K562 (cell line): ENCODE measurements at regions not wholly inside any gene's neighbourhood (a gene's known extent, or its start where the extent isn't known, plus 50 kb on each side); places are given as distances from the start of the nearest gene placed in this dataset.

Experiments
- ATAC-seq: fragments of 200-7000 bp; cut with Tn5 transposase; 3 replicates; pipeline ENCODE4 v1.9.1; 2020; ENCODE audit warnings: moderate library complexity
- BruUV-seq: library from RNA; stranded (reverse); fragments of 400-500 nt; replicated peaks from 2 replicates; lab custom pipeline; 2021; lab: Mats Ljungman, UMichigan
- CTCF ChIA-PET: fragments of 300-600 bp; formaldehyde crosslinking; extraction: SDS; loops from one replicate; lab custom pipeline; 2021; ENCODE audit warnings: low intra/inter-chr PET ratio; lab: Yijun Ruan, JAX
- POLR2A ChIA-PET: fragments of 300-600, 350-650 bp; sonication (Branson Sonifier 250); formaldehyde crosslinking; extraction: SDS; loops from one replicate; lab custom pipeline; 2021; ENCODE audit warnings: antibody characterized with exemption, inconsistent platforms; lab: Yijun Ruan, JAX
- DNase-seq, 4 experiments: peaks; one replicate each; pipeline versions ENCODE4 v3.0.0 to v3.0.0-alpha.2; 2011 to 2018; ENCODE audit warnings: low spot score in 3 of 4, mixed read lengths in 3 of 4; ENCODE audit errors: extremely low read depth in 1 of 4
- FAIRE-seq: peaks from 2 replicates; lab custom pipeline; 2011; peaks lifted over from hg19 to GRCh38; lab: Jason Lieb, UNC
- H2AFZ ChIP-seq: 2 replicates; pipeline ENCODE4 v1.6.0; 2011; ENCODE audit warnings: low read depth, low read length, control low read depth, inconsistent platforms
- H3K27ac ChIP-seq: fragments of 200-600 bp; 3 replicates; pipeline ENCODE4 v1.8.0; 2011; ENCODE audit warnings: low read depth, mild to moderate bottlenecking, control low read depth, inconsistent platforms, low read length, moderate library complexity, mixed read lengths; ENCODE audit errors: extremely low read depth
- H3K27me3 ChIP-seq, 2 experiments: fragments of 300-600 bp in 1 of 2; 2 replicates in 1 of 2; 3 replicates in 1 of 2; pipeline versions ENCODE4 v1.6.0 to v1.8.0; 2011; ENCODE audit warnings: inconsistent platforms in 2 of 2, low read length in 2 of 2, mild to moderate bottlenecking in 1 of 2, mixed read lengths in 1 of 2, moderate library complexity in 1 of 2; ENCODE audit not compliant: control insufficient read depth in 2 of 2, insufficient read depth in 2 of 2
- H3K36me3 ChIP-seq: fragments of 300-600 bp; 3 replicates; pipeline ENCODE4 v1.8.0; 2011; ENCODE audit warnings: mild to moderate bottlenecking, low read length, inconsistent platforms; ENCODE audit not compliant: control insufficient read depth, insufficient read depth
- H3K4me1 ChIP-seq, 2 experiments: fragments of 200-600 bp in 1 of 2; replicated peaks in 1 of 2; 2 replicates in 1 of 2; 3 replicates in 1 of 2; pipeline versions ENCODE4 v1.5.1 to v1.8.0; 2011; ENCODE audit warnings: inconsistent platforms in 2 of 2, low read length in 2 of 2, mild to moderate bottlenecking in 1 of 2, mixed read lengths in 1 of 2, moderate library complexity in 1 of 2; ENCODE audit not compliant: control insufficient read depth in 2 of 2, insufficient read depth in 2 of 2
- H3K4me2 ChIP-seq: 2 replicates; pipeline ENCODE4 v1.6.1; 2011; ENCODE audit warnings: low read length, control low read depth, inconsistent platforms, mixed read lengths; ENCODE audit not compliant: insufficient read depth
- H3K4me3 ChIP-seq: fragments of 200-600 bp; sonication (generic), shearing (Covaris generic); 2 replicates; pipeline ENCODE4 v1.5.1; 2016; ENCODE audit warnings: control low read depth, inconsistent platforms
- H3K79me2 ChIP-seq: fragments of 200-600 bp; 3 replicates; pipeline ENCODE4 v1.8.0; 2011; ENCODE audit warnings: low read length, inconsistent platforms; ENCODE audit not compliant: control insufficient read depth, insufficient read depth
- H3K9ac ChIP-seq, 2 experiments: 2 replicates each; pipeline versions ENCODE4 v1.6.0 to v1.6.1; 2011; ENCODE audit warnings: low read depth in 2 of 2, low read length in 2 of 2, control low read depth in 1 of 2, inconsistent platforms in 1 of 2, mild to moderate bottlenecking in 1 of 2, mixed read lengths in 1 of 2; ENCODE audit not compliant: insufficient read depth in 1 of 2
- H3K9me1 ChIP-seq: one replicate; pipeline ENCODE4 v1.6.0; 2011; ENCODE audit warnings: inconsistent platforms, mild to moderate bottlenecking, low read length, moderate library complexity; ENCODE audit not compliant: control insufficient read depth, insufficient read depth
- H3K9me3 ChIP-seq: replicated peaks from 2 replicates; pipeline ENCODE4 v1.5.1; 2011; ENCODE audit warnings: low read depth, low read length, inconsistent platforms; ENCODE audit not compliant: control insufficient read depth, insufficient read depth
- H4K20me1 ChIP-seq: replicated peaks from 2 replicates; pipeline ENCODE4 v1.6.1; 2011; ENCODE audit warnings: low read length, inconsistent platforms, mixed read lengths; ENCODE audit not compliant: control insufficient read depth, insufficient read depth
- BCL6 ChIP-seq: fragments of 250-450 bp; sonication (Bioruptor Pico); IDR thresholded peaks from 2 replicates; pipeline ENCODE4 v1.4.0; 2020
- CREM ChIP-seq: IDR thresholded peaks from 2 replicates; pipeline ENCODE4 v1.6.1; 2014; ENCODE audit warnings: antibody characterized with exemption, low read depth
- FOXJ2 ChIP-seq: fragments of 200-800 bp; sonication (Bioruptor generic); IDR thresholded peaks from 2 replicates; pipeline ENCODE4 v1.6.1; 2016; ENCODE audit warnings: missing genetic modification characterization, missing compliant biosample characterization
- HINFP ChIP-seq: fragments of 450-650 bp; conservative IDR thresholded peaks from 2 replicates; pipeline ENCODE4 v1.6.1; 2016; ENCODE audit warnings: missing genetic modification characterization, low read depth, mild to moderate bottlenecking, control low read depth, missing compliant biosample characterization
- HNRNPL ChIP-seq: fragments of 200-400 bp; formaldehyde crosslinking; IDR thresholded peaks from 2 replicates; pipeline ENCODE4 v1.6.1; 2017; ENCODE audit warnings: low read depth, mild to moderate bottlenecking, low read length
- HOMEZ ChIP-seq: fragments of 250-450 bp; sonication (Bioruptor Pico); IDR thresholded peaks from 2 replicates; pipeline ENCODE4 v1.4.0; 2020; ENCODE audit warnings: mild to moderate bottlenecking, moderate library complexity
- KDM5B ChIP-seq: fragments of 200-600 bp; sonication (generic); IDR thresholded peaks from 2 replicates; pipeline ENCODE4 v1.6.1; 2012; ENCODE audit warnings: low read depth, mild to moderate bottlenecking, moderate library complexity, low read length, control low read depth, inconsistent platforms; ENCODE audit not compliant: insufficient replicate concordance
- MIER1 ChIP-seq: fragments of 450-650 bp; IDR thresholded peaks from 2 replicates; pipeline ENCODE4 v1.6.1; 2016; ENCODE audit warnings: antibody characterized with exemption, mild to moderate bottlenecking, low read depth
- MTA2 ChIP-seq: fragments of 450-650 bp; IDR thresholded peaks from 2 replicates; pipeline ENCODE4 v1.6.1; 2016; ENCODE audit warnings: low read depth
- OTX1 ChIP-seq: fragments of 450-650 bp; formaldehyde crosslinking; IDR thresholded peaks from 2 replicates; pipeline ENCODE4 v1.4.0; 2022; ENCODE audit warnings: mild to moderate bottlenecking
- PTTG1 ChIP-seq: fragments of 450-650 bp; IDR thresholded peaks from 2 replicates; pipeline ENCODE4 v1.6.1; 2016; ENCODE audit warnings: low read depth, mild to moderate bottlenecking, missing genetic modification characterization, missing compliant biosample characterization
- SIX5 ChIP-seq, 2 experiments: IDR thresholded peaks; 2 replicates each; pipeline ENCODE4 v1.6.1; 2011; ENCODE audit warnings: low read length in 2 of 2, borderline replicate concordance in 1 of 2, low read depth in 1 of 2, mild to moderate bottlenecking in 1 of 2, moderate library complexity in 1 of 2; ENCODE audit not compliant: insufficient read depth in 1 of 2
- SMARCA5 ChIP-seq: fragments of 450-650 bp; IDR thresholded peaks from 2 replicates; pipeline ENCODE4 v1.6.1; 2016
- STAT5B ChIP-seq: fragments of 250-450 bp; sonication (Bioruptor Pico); IDR thresholded peaks from 2 replicates; pipeline ENCODE4 v1.8.0; 2021; ENCODE audit warnings: mild to moderate bottlenecking, inconsistent platforms
- TOE1 ChIP-seq, 2 experiments: fragments of 450-650 bp in 1 of 2; sonication (generic) in 1 of 2; formaldehyde crosslinking in 1 of 2; IDR thresholded peaks; 2 replicates each; pipeline versions ENCODE4 v1.7.1 to v1.8.0; 2016 to 2022; ENCODE audit warnings: borderline replicate concordance in 2 of 2, mild to moderate bottlenecking in 2 of 2, antibody characterized with exemption in 1 of 2, inconsistent platforms in 1 of 2, low read depth in 1 of 2, missing genetic modification reagents in 1 of 2, moderate library complexity in 1 of 2
- ZNF280A ChIP-seq: fragments of 450-650 bp; IDR thresholded peaks from 2 replicates; pipeline ENCODE4 v1.6.1; 2018; ENCODE audit warnings: mild to moderate bottlenecking, low read depth; ENCODE audit not compliant: partially characterized antibody
- ZNF740 ChIP-seq, 3 experiments: fragments of 200-800 bp in 1 of 3; sonication (Bioruptor generic) in 1 of 3; sonication (generic) in 1 of 3; formaldehyde crosslinking in 1 of 3; IDR thresholded peaks; 2 replicates each; pipeline versions ENCODE4 v1.6.1 to v1.8.0; 2016 to 2022; ENCODE audit warnings: mild to moderate bottlenecking in 2 of 3, missing compliant biosample characterization in 2 of 3, missing genetic modification characterization in 2 of 3, missing genetic modification reagents in 1 of 3
- WGBS: fragments of 100-300 bp; shearing (Covaris generic); methylation state at CpG from one replicate; pipeline ENCODE4 v1.1.6; 2016; ENCODE audit warnings: low coverage, mixed read lengths; ENCODE audit not compliant: insufficient coverage; ENCODE audit errors: missing lambda C conversion rate; 5-methylcytosine and 5-hydroxymethylcytosine counted together
- in situ Hi-C: fragments of 300-500 bp; cut with MboI; formaldehyde crosslinking; loops from 4 replicates; pipeline ENCODE4 v1.15.0; 2018; ENCODE audit warnings: inconsistent platforms, mixed read lengths
- intact Hi-C: fragments of 100-400 bp; cut with micrococcal nuclease; formaldehyde crosslinking; loops from 2 replicates; pipeline ENCODE4 v1.14.2; 2022

- Histone ChIP-seq H3K36me3 (no peaks in the 10 kb centered on the region), H4K20me1 (no peaks in the 10 kb centered on the region), H3K9me1 (no peaks in the 10 kb centered on the region), H3K27me3 (no peaks in the 10 kb centered on the region), H3K4me1 (no peaks in the 10 kb centered on the region), H3K4me2 (no peak overlapping the region), H3K79me2 (no peaks in the 10 kb centered on the region), H2AFZ (no peak overlapping the region), H3K27ac (no peak overlapping the region), H3K9me3 (no peaks in the 10 kb centered on the region), H3K9ac (no peak overlapping the region), H3K4me3 (no peak overlapping the region)
- in situ Hi-C loops: no loop called here
- FAIRE-seq: no peak
- 6% methylated on average over 2 of the region's 2 CpGs for WGBS
- no peak for ATAC-seq
- ChIA-PET CTCF (no interaction called here), POLR2A (no interaction called here)
- intact Hi-C loops: no loop called here
- BruUV-seq: no TSS peak
- DNase-seq: no peak
- no peak for TF ChIP-seq HOMEZ (CRISPR knock-in tag)
- TF ChIP-seq MTA2: no peak
- no peak for TF ChIP-seq TOE1 (IDR thresholded peaks at IDR 0.05; ENCODE audit: borderline replicate concordance)
- TF ChIP-seq TOE1 (CRISPR knock-in tag; IDR thresholded peaks at IDR 0.05; ENCODE audit: borderline replicate concordance, low read depth): no peak
- TF ChIP-seq ZNF280A: no peak
- no peak for TF ChIP-seq HINFP
- no peak for TF ChIP-seq OTX1 (CRISPR knock-in tag)
- no peak for TF ChIP-seq MIER1
- no peak for TF ChIP-seq HNRNPL
- TF ChIP-seq SIX5 (IDR thresholded peaks at IDR 0.05; ENCODE audit: borderline replicate concordance in 1 of 2, insufficient read depth in 1 of 2, low read depth in 1 of 2, low read length in 2 of 2): no peak
- no peak for TF ChIP-seq PTTG1 (tag)
- no peak for TF ChIP-seq ZNF740 (CRISPR knock-in tag; IDR thresholded peaks at IDR 0.05)
- TF ChIP-seq ZNF740 (tag; IDR thresholded peaks at IDR 0.05): no peak
- no peak for TF ChIP-seq SMARCA5
- TF ChIP-seq STAT5B (CRISPR knock-in tag): no peak
- no peak for TF ChIP-seq FOXJ2
- no peak for TF ChIP-seq KDM5B
- TF ChIP-seq BCL6: no peak
- TF ChIP-seq CREM: no peak
Measured at GRCh38 chr4:96315815-96316214, 475.9 kb downstream of the PDHA2 start.
